Caco-2 (cell line): ENCODE measurements at regions not wholly inside any gene's neighbourhood (a gene's known extent, or its start where the extent isn't known, plus 50 kb on each side); places are given as distances from the start of the nearest gene placed in this dataset.

ENCODE experiments used
- BruUV-seq: library from RNA; stranded (reverse); fragments of 400-500 nt; replicated peaks from 2 replicates; lab custom pipeline; 2021; lab: Mats Ljungman, UMichigan
- CTCF ChIA-PET: fragments of 300-600 bp; sonication (Branson Sonifier 250); formaldehyde crosslinking; loops from one replicate; lab custom pipeline; 2022; ENCODE audit warnings: antibody characterized with exemption; lab: Charles Lee
- POLR2A ChIA-PET: fragments of 300-600 bp; sonication (Branson Sonifier 250); formaldehyde crosslinking; loops from one replicate; lab custom pipeline; 2022; ENCODE audit warnings: antibody characterized with exemption; lab: Charles Lee
- DNase-seq, 2 experiments: peaks; one replicate each; pipeline versions ENCODE4 v3.0.0 to v3.0.0-alpha.2; 2020 to 2022
- H3K27me3 ChIP-seq: replicated peaks from 2 replicates; pipeline ENCODE4 v1.6.0; 2011; ENCODE audit warnings: low read length; ENCODE audit not compliant: control insufficient read depth, insufficient read depth
- H3K36me3 ChIP-seq: 2 replicates; pipeline ENCODE4 v1.5.1; 2011; ENCODE audit warnings: low read length; ENCODE audit not compliant: control insufficient read depth, insufficient read depth
- H3K4me1 ChIP-seq: fragments of 250-450 bp; sonication (Bioruptor Pico); 2 replicates; pipeline ENCODE4 v1.5.1; 2020; ENCODE audit warnings: mild to moderate bottlenecking
- H3K4me3 ChIP-seq: 2 replicates; pipeline ENCODE4 v1.5.1; 2011; ENCODE audit warnings: low read depth, mild to moderate bottlenecking, control low read depth, low read length
- H3K9me3 ChIP-seq: fragments of 250-450 bp; sonication (Bioruptor Pico); 2 replicates; pipeline ENCODE4 v1.5.1; 2020; ENCODE audit warnings: mild to moderate bottlenecking, moderate library complexity
- H3K27ac Mint-ChIP-seq: one replicate; pipeline ENCODE4 v1.8.0; 2022; ENCODE audit warnings: mixed read lengths; ENCODE audit not compliant: unreplicated experiment
- H3K27me3 Mint-ChIP-seq: one replicate; pipeline ENCODE4 v1.8.0; 2022; ENCODE audit warnings: mixed read lengths; ENCODE audit not compliant: insufficient read depth, unreplicated experiment
- H3K36me3 Mint-ChIP-seq: one replicate; pipeline ENCODE4 v1.8.0; 2022; ENCODE audit warnings: mild to moderate bottlenecking, mixed read lengths; ENCODE audit not compliant: insufficient read depth, unreplicated experiment
- H3K4me1 Mint-ChIP-seq: one replicate; pipeline ENCODE4 v1.8.0; 2022; ENCODE audit warnings: low read depth, mixed read lengths; ENCODE audit not compliant: unreplicated experiment
- H3K4me3 Mint-ChIP-seq: one replicate; pipeline ENCODE4 v1.8.0; 2022; ENCODE audit warnings: mild to moderate bottlenecking, moderate library complexity, mixed read lengths; ENCODE audit not compliant: unreplicated experiment
- H3K9me3 Mint-ChIP-seq: one replicate; pipeline ENCODE4 v1.8.0; 2022; ENCODE audit warnings: mixed read lengths; ENCODE audit not compliant: unreplicated experiment
- CTCF ChIP-seq, 2 experiments: fragments of 200-600 bp in 1 of 2; IDR thresholded peaks; 1 replicate in 1 of 2; 2 replicates in 1 of 2; pipeline versions ENCODE4 v1.5.1 to v1.8.0; 2011 to 2022; ENCODE audit warnings: antibody characterized with exemption in 1 of 2, control low read depth in 1 of 2, inconsistent platforms in 1 of 2, low read depth in 1 of 2, low read length in 1 of 2, mild to moderate bottlenecking in 1 of 2, moderate library complexity in 1 of 2; ENCODE audit not compliant: insufficient read depth in 1 of 2, severe bottlenecking in 1 of 2, unreplicated experiment in 1 of 2
- intact Hi-C: fragments of 100-400 bp; cut with micrococcal nuclease; formaldehyde crosslinking; loops from one replicate; pipeline ENCODE4 v1.10.0; 2022; ENCODE audit not compliant: unreplicated experiment

DNA sequence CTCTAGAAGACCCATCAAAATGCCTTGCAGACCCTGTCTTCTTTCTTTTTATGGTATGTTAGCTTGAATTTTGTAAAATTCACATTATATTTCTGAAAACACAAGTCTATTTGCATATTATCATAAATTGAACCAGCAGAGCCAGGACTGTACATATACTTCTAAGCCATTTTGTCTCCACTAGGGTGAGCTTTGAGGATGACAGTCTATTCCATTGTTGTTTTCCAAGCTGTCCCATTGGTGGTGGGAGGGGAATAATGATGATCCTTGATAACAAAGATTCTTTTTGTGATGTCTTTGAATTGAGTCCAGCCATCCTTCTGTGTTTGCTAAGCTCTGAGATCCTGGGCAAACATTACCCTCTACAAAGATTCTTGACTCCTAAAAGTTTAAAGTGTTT is 359.3 kb upstream of the PCDH20 start:
- H3K36me3 Mint-ChIP-seq, result no peaks in the 10 kb centered on the region

GRCh38 chr13:61770681-61771080 is 355.0 kb upstream of the PCDH20 start:
- ChIA-PET POLR2A (no interaction called here), CTCF (no interaction called here)
- intact Hi-C loops, result no loop called here

More for the DNA sequence above, 359.3 kb upstream of the PCDH20 start:
- ChIA-PET CTCF (no interaction called here), POLR2A (no interaction called here)
- Histone ChIP-seq H3K4me1 (no peaks in the 10 kb centered on the region), H3K9me3 (no peaks in the 10 kb centered on the region), H3K27me3 (no peaks in the 10 kb centered on the region), H3K36me3 (no peaks in the 10 kb centered on the region), H3K4me3 (no peak overlapping the region)
- H3K27ac Mint-ChIP-seq, result no peak overlapping the region
- peaks cover 8% of the 10 kb centered on the region for H3K4me1 Mint-ChIP-seq
- H3K27me3 Mint-ChIP-seq, result peaks cover 3% of the 10 kb centered on the region
- H3K9me3 Mint-ChIP-seq, result no peaks in the 10 kb centered on the region
- H3K4me3 Mint-ChIP-seq, result no peak overlapping the region
- no peak for DNase-seq
- no peak for TF ChIP-seq CTCF (IDR thresholded peaks at IDR 0.05; ENCODE audit: insufficient read depth in 1 of 2, low read depth in 1 of 2, low read length in 1 of 2, severe bottlenecking in 1 of 2, unreplicated experiment in 1 of 2)
- no TSS peak for BruUV-seq
- intact Hi-C loops, result no loop called here

DNA sequence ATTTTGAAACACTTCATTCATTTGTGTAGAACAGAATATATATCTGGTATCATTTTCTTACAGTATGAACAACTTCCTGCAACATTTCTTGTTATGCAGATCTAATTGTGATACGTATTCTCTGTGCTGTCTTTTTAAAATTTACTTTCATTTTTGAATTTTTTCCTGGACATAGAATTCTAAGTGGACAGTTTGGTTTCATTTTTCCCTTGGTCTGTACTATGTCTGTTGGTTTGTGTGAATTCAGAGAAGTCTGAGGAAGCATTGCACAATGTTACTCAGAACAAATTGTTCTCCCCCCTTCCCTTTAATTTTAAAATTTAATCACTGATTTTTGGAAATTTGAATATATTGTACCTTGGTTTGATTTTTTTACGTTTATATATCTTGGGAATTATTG is 352.5 kb upstream of the PCDH20 start:
- Mint-ChIP-seq H3K4me1 (no peaks in the 10 kb centered on the region), H3K36me3 (no peaks in the 10 kb centered on the region), H3K27me3 (peaks cover 3% of the 10 kb centered on the region), H3K27ac (no peak overlapping the region), H3K4me3 (no peak overlapping the region), H3K9me3 (no peaks in the 10 kb centered on the region)
- DNase-seq, result no peak
- BruUV-seq, result no TSS peak
- no peaks in the 10 kb centered on the region for H3K9me3 ChIP-seq
- TF ChIP-seq CTCF (IDR thresholded peaks at IDR 0.05; ENCODE audit: insufficient read depth in 1 of 2, low read depth in 1 of 2, low read length in 1 of 2, severe bottlenecking in 1 of 2, unreplicated experiment in 1 of 2), result no peak
- CTCF ChIA-PET, result no interaction called here
- intact Hi-C loops, result no loop called here
- no peaks in the 10 kb centered on the region for H3K27me3 ChIP-seq
- no peaks in the 10 kb centered on the region for H3K4me1 ChIP-seq
- no peaks in the 10 kb centered on the region for H3K36me3 ChIP-seq
- POLR2A ChIA-PET, result no interaction called here
- H3K4me3 ChIP-seq, result no peak overlapping the region

More at GRCh38 chr13:61770681-61771080, 355.0 kb upstream of the PCDH20 start:
- Mint-ChIP-seq H3K4me3 (no peak overlapping the region), H3K36me3 (no peaks in the 10 kb centered on the region), H3K27ac (no peak overlapping the region), H3K27me3 (peaks cover 3% of the 10 kb centered on the region), H3K9me3 (no peaks in the 10 kb centered on the region), H3K4me1 (no peaks in the 10 kb centered on the region)
- no peak overlapping the region for H3K4me3 ChIP-seq
- DNase-seq, result no peak
- TF ChIP-seq CTCF (IDR thresholded peaks at IDR 0.05; ENCODE audit: insufficient read depth in 1 of 2, low read depth in 1 of 2, low read length in 1 of 2, severe bottlenecking in 1 of 2, unreplicated experiment in 1 of 2), result no peak
- BruUV-seq, result no TSS peak
- no peaks in the 10 kb centered on the region for H3K4me1 ChIP-seq
- no peaks in the 10 kb centered on the region for H3K9me3 ChIP-seq
- no peaks in the 10 kb centered on the region for H3K36me3 ChIP-seq
- no peaks in the 10 kb centered on the region for H3K27me3 ChIP-seq
